ENCODE measurements at regions not wholly inside any gene's neighbourhood (a gene's known extent, or its start where the extent isn't known, plus 50 kb on each side); places are given as distances from the start of the nearest gene placed in this dataset.

DNA sequence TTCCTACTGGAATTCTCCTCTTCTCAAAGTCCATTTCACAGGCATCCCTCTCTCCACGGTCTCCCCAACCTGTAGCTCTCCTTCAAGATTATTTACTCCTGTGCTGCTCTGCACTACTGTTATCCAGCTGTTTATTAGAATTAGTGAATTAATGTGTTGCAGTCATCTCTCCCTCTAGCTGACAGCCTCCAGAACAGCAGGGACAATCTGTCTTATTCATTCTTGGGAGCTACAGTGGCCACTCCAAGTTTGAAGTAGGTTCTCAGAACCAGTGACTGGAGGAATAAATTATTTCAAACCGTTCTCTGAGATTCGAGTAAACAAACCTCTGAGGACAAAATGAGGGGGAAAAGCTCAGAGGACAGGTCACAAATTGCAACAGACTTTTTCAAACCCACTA lies 330.9 kb downstream of the RRAGC start:
- H3K27ac ChIP-seq (ENCODE audit: low read depth in 1 of 2, low read length in 2 of 2), result no peak overlapping the region
- no peaks in the 10 kb centered on the region for H3K9me3 ChIP-seq (ENCODE audit: control insufficient read depth in 4 of 4, low read length in 3 of 4)
- no peak overlapping the region for H3K9ac ChIP-seq (ENCODE audit: low read depth in 1 of 2, low read length in 2 of 2)
- 53% methylated on average over 3 of the region's 3 CpGs for WGBS
- TF ChIP-seq, protein P1, sequence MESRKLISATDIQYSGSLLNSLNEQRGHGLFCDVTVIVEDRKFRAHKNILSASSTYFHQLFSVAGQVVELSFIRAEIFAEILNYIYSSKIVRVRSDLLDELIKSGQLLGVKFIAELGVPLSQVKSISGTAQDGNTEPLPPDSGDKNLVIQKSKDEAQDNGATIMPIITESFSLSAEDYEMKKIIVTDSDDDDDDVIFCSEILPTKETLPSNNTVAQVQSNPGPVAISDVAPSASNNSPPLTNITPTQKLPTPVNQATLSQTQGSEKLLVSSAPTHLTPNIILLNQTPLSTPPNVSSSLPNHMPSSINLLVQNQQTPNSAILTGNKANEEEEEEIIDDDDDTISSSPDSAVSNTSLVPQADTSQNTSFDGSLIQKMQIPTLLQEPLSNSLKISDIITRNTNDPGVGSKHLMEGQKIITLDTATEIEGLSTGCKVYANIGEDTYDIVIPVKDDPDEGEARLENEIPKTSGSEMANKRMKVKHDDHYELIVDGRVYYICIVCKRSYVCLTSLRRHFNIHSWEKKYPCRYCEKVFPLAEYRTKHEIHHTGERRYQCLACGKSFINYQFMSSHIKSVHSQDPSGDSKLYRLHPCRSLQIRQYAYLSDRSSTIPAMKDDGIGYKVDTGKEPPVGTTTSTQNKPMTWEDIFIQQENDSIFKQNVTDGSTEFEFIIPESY (IDR thresholded peaks at IDR 0.05), result no peak
- TF ChIP-seq EGR1 (IDR thresholded peaks at IDR 0.05; ENCODE audit: low read depth in 2 of 2) (no peak), SP1 (IDR thresholded peaks at IDR 0.05) (no peak), JUND (IDR thresholded peaks at IDR 0.05) (no peak)
- no peaks in the 10 kb centered on the region for H3K4me1 ChIP-seq (ENCODE audit: control insufficient read depth in 4 of 4, insufficient read depth in 4 of 4, low read length in 3 of 4)
- no peaks in the 10 kb centered on the region for H3K36me3 ChIP-seq (ENCODE audit: control insufficient read depth in 4 of 4, insufficient read depth in 3 of 4, low read depth in 1 of 4, low read length in 3 of 4)
- H3K27me3 ChIP-seq (ENCODE audit: control insufficient read depth in 4 of 4, insufficient read depth in 4 of 4, low read length in 3 of 4), result no peaks in the 10 kb centered on the region
- no peak overlapping the region for H3K4me3 ChIP-seq (ENCODE audit: low read depth in 1 of 3, low read length in 3 of 3)
- no peak for DNase-seq (ENCODE audit: low spot score)

DNA sequence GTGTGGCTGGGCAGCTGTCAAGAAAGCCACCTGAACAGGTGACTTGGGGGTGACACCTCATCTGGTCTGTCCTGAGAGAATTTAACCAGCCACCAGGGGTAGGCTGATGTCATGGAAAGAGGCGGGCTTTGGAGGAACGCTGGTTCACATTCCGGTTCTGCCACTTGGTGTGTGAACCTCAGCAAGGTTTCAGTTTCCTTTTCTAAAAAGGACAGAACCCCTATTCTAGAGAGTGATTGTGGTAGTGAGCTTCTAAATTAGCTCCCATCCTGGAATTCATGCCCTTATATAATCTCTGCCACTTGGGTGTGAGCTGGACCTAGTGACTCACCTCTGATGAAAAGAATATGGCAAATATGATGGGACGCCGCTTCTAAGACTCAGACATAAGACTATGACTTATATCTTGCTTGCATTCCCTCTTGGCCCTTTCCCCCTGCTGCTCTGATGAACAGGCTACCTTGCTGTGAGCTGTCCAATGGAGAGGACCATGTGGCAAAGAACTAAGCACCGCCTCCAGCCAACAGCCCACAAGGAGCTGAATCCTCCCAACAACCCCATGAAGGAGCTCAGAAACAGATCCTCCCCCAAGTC lies 332.1 kb downstream of the RRAGC start:
- Histone ChIP-seq H3K9me3 (ENCODE audit: control insufficient read depth in 4 of 4, low read length in 3 of 4) (peaks cover 0 to 3% (median 0%) of the 10 kb centered on the region in 4 donors), H3K4me3 (ENCODE audit: low read depth in 1 of 3, low read length in 3 of 3) (no peak overlapping the region), H3K36me3 (ENCODE audit: control insufficient read depth in 4 of 4, insufficient read depth in 3 of 4, low read depth in 1 of 4, low read length in 3 of 4) (no peaks in the 10 kb centered on the region), H3K9ac (ENCODE audit: low read depth in 1 of 2, low read length in 2 of 2) (no peak overlapping the region), H3K4me1 (ENCODE audit: control insufficient read depth in 4 of 4, insufficient read depth in 4 of 4, low read length in 3 of 4) (no peaks in the 10 kb centered on the region), H3K27ac (ENCODE audit: low read depth in 1 of 2, low read length in 2 of 2) (no peak overlapping the region), H3K27me3 (ENCODE audit: control insufficient read depth in 4 of 4, insufficient read depth in 4 of 4, low read length in 3 of 4) (no peaks in the 10 kb centered on the region)
- WGBS, result 60% methylated on average over 6 of the region's 6 CpGs
- no peak for DNase-seq (ENCODE audit: low spot score)
- TF ChIP-seq, protein P2, sequence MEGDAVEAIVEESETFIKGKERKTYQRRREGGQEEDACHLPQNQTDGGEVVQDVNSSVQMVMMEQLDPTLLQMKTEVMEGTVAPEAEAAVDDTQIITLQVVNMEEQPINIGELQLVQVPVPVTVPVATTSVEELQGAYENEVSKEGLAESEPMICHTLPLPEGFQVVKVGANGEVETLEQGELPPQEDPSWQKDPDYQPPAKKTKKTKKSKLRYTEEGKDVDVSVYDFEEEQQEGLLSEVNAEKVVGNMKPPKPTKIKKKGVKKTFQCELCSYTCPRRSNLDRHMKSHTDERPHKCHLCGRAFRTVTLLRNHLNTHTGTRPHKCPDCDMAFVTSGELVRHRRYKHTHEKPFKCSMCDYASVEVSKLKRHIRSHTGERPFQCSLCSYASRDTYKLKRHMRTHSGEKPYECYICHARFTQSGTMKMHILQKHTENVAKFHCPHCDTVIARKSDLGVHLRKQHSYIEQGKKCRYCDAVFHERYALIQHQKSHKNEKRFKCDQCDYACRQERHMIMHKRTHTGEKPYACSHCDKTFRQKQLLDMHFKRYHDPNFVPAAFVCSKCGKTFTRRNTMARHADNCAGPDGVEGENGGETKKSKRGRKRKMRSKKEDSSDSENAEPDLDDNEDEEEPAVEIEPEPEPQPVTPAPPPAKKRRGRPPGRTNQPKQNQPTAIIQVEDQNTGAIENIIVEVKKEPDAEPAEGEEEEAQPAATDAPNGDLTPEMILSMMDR (IDR thresholded peaks at IDR 0.05; ENCODE audit: low read depth, low read length, missing input control), result no peak
- TF ChIP-seq YY1 (IDR thresholded peaks at IDR 0.05) (no peak), GABPA (IDR thresholded peaks at IDR 0.05 in 1 of 2, conservative IDR thresholded peaks at IDR 0.05 in 1 of 2) (no peak), HNF4G (IDR thresholded peaks at IDR 0.05) (no peak), FOXA1 (IDR thresholded peaks at IDR 0.05) (no peak), EGR1 (IDR thresholded peaks at IDR 0.05; ENCODE audit: low read depth in 2 of 2) (no peak), RXRA (IDR thresholded peaks at IDR 0.05) (no peak)
- TF ChIP-seq, protein P3, sequence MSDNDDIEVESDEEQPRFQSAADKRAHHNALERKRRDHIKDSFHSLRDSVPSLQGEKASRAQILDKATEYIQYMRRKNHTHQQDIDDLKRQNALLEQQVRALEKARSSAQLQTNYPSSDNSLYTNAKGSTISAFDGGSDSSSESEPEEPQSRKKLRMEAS (IDR thresholded peaks at IDR 0.05), result no peak
- TF ChIP-seq, protein P4, sequence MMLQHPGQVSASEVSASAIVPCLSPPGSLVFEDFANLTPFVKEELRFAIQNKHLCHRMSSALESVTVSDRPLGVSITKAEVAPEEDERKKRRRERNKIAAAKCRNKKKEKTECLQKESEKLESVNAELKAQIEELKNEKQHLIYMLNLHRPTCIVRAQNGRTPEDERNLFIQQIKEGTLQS (IDR thresholded peaks at IDR 0.05), result no peak
- TF ChIP-seq, protein P1 (IDR thresholded peaks at IDR 0.05), result no peak

All from liver (tissue), 8 donors.